D721Med (cell line): ENCODE measurements at regions not wholly inside any gene's neighbourhood (a gene's known extent, or its start where the extent isn't known, plus 50 kb on each side); places are given as distances from the start of the nearest gene placed in this dataset.

Experiments used
- DNase-seq: peaks from one replicate; pipeline ENCODE4 v3.0.0; 2011; ENCODE audit warnings: low spot score; ENCODE audit not compliant: insufficient read length
- FAIRE-seq: peaks from 2 replicates; lab custom pipeline; 2011; peaks lifted over from hg19 to GRCh38; lab: Jason Lieb, UNC
- TF ChIP-seq, protein P1 (sequence below): IDR thresholded peaks from 2 replicates; pipeline ENCODE4 v1.5.1; 2012; ENCODE audit warnings: mild to moderate bottlenecking, control low read depth; ENCODE audit not compliant: insufficient read depth; ENCODE audit errors: missing control alignments

- TF ChIP-seq, protein P1, sequence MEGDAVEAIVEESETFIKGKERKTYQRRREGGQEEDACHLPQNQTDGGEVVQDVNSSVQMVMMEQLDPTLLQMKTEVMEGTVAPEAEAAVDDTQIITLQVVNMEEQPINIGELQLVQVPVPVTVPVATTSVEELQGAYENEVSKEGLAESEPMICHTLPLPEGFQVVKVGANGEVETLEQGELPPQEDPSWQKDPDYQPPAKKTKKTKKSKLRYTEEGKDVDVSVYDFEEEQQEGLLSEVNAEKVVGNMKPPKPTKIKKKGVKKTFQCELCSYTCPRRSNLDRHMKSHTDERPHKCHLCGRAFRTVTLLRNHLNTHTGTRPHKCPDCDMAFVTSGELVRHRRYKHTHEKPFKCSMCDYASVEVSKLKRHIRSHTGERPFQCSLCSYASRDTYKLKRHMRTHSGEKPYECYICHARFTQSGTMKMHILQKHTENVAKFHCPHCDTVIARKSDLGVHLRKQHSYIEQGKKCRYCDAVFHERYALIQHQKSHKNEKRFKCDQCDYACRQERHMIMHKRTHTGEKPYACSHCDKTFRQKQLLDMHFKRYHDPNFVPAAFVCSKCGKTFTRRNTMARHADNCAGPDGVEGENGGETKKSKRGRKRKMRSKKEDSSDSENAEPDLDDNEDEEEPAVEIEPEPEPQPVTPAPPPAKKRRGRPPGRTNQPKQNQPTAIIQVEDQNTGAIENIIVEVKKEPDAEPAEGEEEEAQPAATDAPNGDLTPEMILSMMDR, result no peak
- no peak for DNase-seq
- FAIRE-seq, result no peak
Measured at GRCh38 chr10:4353964-4354363, 472.0 kb upstream of the AKR1E2 start.

DNA sequence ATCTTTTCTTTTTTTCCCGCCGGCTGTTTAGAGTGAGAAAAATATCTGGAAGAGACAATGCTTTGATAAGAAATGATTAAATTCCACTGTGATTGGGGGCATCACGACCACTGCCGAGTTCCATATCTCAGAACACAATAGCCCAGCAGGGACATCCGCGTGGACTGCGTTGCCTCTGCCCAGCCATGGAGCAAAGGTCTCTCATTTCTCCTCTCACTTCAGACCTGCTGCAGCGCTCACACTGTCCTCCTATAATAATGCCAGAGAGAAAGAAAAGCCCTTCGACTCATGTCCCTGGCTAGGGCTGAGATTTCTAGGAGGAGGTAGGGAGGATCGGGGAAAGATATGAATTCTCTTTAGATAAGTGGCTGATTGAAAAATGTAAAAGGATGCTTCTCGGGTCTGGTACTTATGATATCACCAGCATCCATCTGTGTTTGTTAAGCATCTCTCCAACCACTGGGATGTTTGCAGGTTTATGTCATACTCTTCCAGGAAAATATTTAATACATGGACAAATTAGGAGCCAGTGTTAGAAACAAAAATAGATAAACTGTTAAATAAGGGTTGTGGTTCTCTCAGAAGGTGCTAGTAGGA is 472.9 kb upstream of the AKR1E2 start:
- FAIRE-seq (no peak), DNase-seq (no peak)
- TF ChIP-seq, protein P1, result no peak

GRCh38 chr10:4352414-4352961 is 473.5 kb upstream of the AKR1E2 start:
- TF ChIP-seq, protein P1, result no peak
- no peak for FAIRE-seq

DNA sequence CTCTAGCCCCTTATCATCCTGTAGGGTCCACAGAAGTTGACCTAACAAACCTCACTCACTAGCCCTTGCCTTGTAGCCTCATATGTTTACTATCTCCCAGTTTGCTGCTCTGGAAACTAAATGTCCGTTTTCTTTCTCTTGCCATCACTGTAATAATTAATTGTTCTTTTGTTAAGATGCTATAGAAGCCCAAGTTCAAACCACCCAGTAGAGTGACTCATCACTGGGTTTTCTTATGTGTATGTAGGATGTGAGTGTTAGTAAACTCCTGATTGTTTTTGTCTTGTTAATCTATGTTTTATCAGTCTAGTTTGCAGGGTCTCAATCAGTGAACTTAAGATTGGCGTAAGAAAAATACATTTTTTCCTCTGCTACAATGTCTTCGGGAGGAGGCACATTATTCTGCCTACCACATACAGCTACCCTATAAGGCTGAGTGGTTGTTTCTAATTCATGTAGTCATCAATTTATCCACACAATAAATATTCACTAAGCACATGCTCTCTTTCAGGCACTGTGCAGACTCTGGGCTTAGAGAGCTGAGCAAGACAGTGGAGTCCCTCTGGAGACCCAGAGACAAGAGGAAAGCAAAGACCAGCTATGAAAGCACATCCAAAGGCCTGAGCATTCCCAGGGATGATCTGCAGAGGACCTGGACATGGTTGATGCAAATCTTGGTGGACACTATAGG is 474.1 kb upstream of the AKR1E2 start:
- FAIRE-seq, result no peak
- TF ChIP-seq, protein P1, result no peak
- no peak for DNase-seq

More at GRCh38 chr10:4352414-4352961, 473.5 kb upstream of the AKR1E2 start:
- no peak for DNase-seq

DNA sequence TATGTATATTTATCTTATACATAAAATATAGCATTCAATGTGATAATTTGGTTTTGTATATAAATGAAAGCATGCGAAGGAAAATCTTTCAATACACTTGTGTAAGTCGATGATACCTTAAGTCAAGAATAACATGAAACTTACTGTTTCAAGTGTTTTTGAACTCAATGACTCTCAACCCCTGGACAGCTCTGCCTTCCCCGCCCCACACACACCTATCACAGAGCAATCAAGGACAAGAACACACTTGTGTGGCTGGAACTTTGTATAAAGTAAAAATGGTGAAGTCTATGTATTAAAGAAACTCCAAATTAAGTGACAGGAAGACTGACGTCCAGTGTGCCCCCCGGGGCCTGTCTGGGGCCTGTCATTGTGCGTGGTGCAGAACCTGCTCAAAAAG is 478.6 kb upstream of the AKR1E2 start:
- TF ChIP-seq, protein P1, result no peak
- DNase-seq (no peak), FAIRE-seq (no peak)

- TF ChIP-seq, protein P1, result no peak
- FAIRE-seq (no peak), DNase-seq (no peak)
Measured at GRCh38 chr10:4345877-4346646, 479.9 kb upstream of the AKR1E2 start.
